ENCODE measurements at regions not wholly inside any gene's neighbourhood (a gene's known extent, or its start where the extent isn't known, plus 50 kb on each side); places are given as distances from the start of the nearest gene placed in this dataset.

- ATAC-seq (peak; percentile 56; the same call in 1 of the 2 replicates), DNase-seq (ENCODE audit: low read depth, low spot score) (no peak)
- no peaks in the 10 kb centered on the region for H3K4me1 ChIP-seq (ENCODE audit: control insufficient read depth, insufficient read depth, low read length)
- H3K27me3 ChIP-seq (ENCODE audit: control insufficient read depth, insufficient read depth, low read length) = no peaks in the 10 kb centered on the region
- in situ Hi-C loops (cut with HindIII; ENCODE audit: low pct_unique_long_range_greater_than_20kb, low sequenced_read_pairs) = no loop called here
- no peak overlapping the region for H3K27ac ChIP-seq (ENCODE audit: low read length)
- intact Hi-C loops (cut with micrococcal nuclease; ENCODE audit: unreplicated experiment) = no loop called here
- no TSS peak for BruUV-seq (replicated peaks)
- ChIA-PET POLR2A (no interaction called here), CTCF (no interaction called here)
- H3K4me3 ChIP-seq (ENCODE audit: low read depth in 2 of 2, low read length in 2 of 2) = 0 out of 4 replicates have a peak overlapping the region, but pooled peaks of 1 of the 2 experiments have one; percentile 1
- no peak for TF ChIP-seq REST (IDR thresholded peaks at IDR 0.05; ENCODE audit: insufficient read depth in 1 of 2, low read depth in 2 of 2, low read length in 1 of 2)
- TF ChIP-seq SIN3A (IDR thresholded peaks at IDR 0.05; ENCODE audit: borderline replicate concordance, insufficient read depth, low read depth, low read length) = no peak
- TF ChIP-seq CTCF (IDR thresholded peaks at IDR 0.05) = no peak
- TF ChIP-seq TCF7L2 (IDR thresholded peaks at IDR 0.05; ENCODE audit: low read depth, low read length) = no peak
- no peak for TF ChIP-seq POLR2AphosphoS5 (IDR thresholded peaks at IDR 0.05; ENCODE audit: low read depth, low read length)
- no peaks in the 10 kb centered on the region for H3K36me3 ChIP-seq (ENCODE audit: control insufficient read depth, insufficient read depth, low read length)
- no peaks in the 10 kb centered on the region for H3K9me3 ChIP-seq (ENCODE audit: control insufficient read depth, insufficient read depth, low read depth, low read length)
Measured at GRCh38 chr11:80967649-80968048, 1526.8 kb upstream of the TENM4 start.

GRCh38 chr11:80960381-80961029, 1519.7 kb upstream of the TENM4 start:
- TF ChIP-seq TCF7L2 (IDR thresholded peaks at IDR 0.05; ENCODE audit: low read depth, low read length) = no peak
- no peak for TF ChIP-seq SIN3A (IDR thresholded peaks at IDR 0.05; ENCODE audit: borderline replicate concordance, insufficient read depth, low read depth, low read length)
- no peak for TF ChIP-seq POLR2AphosphoS5 (IDR thresholded peaks at IDR 0.05; ENCODE audit: low read depth, low read length)
- ChIA-PET CTCF (no interaction called here), POLR2A (no interaction called here)
- DNase-seq (ENCODE audit: low read depth, low spot score) (no peak), ATAC-seq (no peak)
- no peak overlapping the region for H3K27ac ChIP-seq (ENCODE audit: low read length)
- no peaks in the 10 kb centered on the region for H3K4me1 ChIP-seq (ENCODE audit: control insufficient read depth, insufficient read depth, low read length)
- H3K27me3 ChIP-seq (ENCODE audit: control insufficient read depth, insufficient read depth, low read length) = no peaks in the 10 kb centered on the region
- no peaks in the 10 kb centered on the region for H3K36me3 ChIP-seq (ENCODE audit: control insufficient read depth, insufficient read depth, low read length)
- no peak overlapping the region for H3K4me3 ChIP-seq (ENCODE audit: low read depth in 2 of 2, low read length in 2 of 2)
- no TSS peak for BruUV-seq (replicated peaks)
- no peaks in the 10 kb centered on the region for H3K9me3 ChIP-seq (ENCODE audit: control insufficient read depth, insufficient read depth, low read depth, low read length)
- intact Hi-C loops (cut with micrococcal nuclease; ENCODE audit: unreplicated experiment) = no loop called here
- in situ Hi-C loops (cut with HindIII; ENCODE audit: low pct_unique_long_range_greater_than_20kb, low sequenced_read_pairs) = no loop called here

DNA sequence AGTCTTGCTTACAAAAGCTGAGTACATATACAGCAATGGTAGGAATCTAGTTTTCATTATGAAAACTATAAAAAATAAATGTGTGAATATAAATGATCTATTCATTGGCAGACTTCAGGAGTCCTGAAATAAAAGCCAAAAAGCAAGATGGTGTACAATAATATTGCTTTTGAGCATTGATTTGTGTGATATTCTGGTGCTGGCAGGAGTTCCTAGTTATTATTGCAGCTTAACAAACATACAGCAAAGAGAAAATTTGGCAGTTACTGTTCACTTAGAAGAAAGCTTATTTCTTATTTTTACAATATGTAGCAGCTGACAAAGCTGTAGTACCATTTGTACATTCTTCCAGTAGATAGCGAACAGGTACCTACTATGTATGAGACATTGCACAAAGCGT, 1518.9 kb upstream of the TENM4 start:
- TF ChIP-seq SIN3A (IDR thresholded peaks at IDR 0.05; ENCODE audit: borderline replicate concordance, insufficient read depth, low read depth, low read length) (no peak), POLR2AphosphoS5 (IDR thresholded peaks at IDR 0.05; ENCODE audit: low read depth, low read length) (no peak), TCF7L2 (IDR thresholded peaks at IDR 0.05; ENCODE audit: low read depth, low read length) (no peak), CTCF (IDR thresholded peaks at IDR 0.05) (no peak), REST (IDR thresholded peaks at IDR 0.05; ENCODE audit: insufficient read depth in 1 of 2, low read depth in 2 of 2, low read length in 1 of 2) (no peak)
- intact Hi-C loops (cut with micrococcal nuclease; ENCODE audit: unreplicated experiment) = no loop called here
- no peak overlapping the region for H3K4me3 ChIP-seq (ENCODE audit: low read depth in 2 of 2, low read length in 2 of 2)
- in situ Hi-C loops (cut with HindIII; ENCODE audit: low pct_unique_long_range_greater_than_20kb, low sequenced_read_pairs) = no loop called here
- DNase-seq (ENCODE audit: low read depth, low spot score) = no peak
- no peak for ATAC-seq
- no peak overlapping the region for H3K27ac ChIP-seq (ENCODE audit: low read length)
- ChIA-PET CTCF (no interaction called here), POLR2A (no interaction called here)
- no TSS peak for BruUV-seq (replicated peaks)
- H3K4me1 ChIP-seq (ENCODE audit: control insufficient read depth, insufficient read depth, low read length) = no peaks in the 10 kb centered on the region
- H3K9me3 ChIP-seq (ENCODE audit: control insufficient read depth, insufficient read depth, low read depth, low read length) = no peaks in the 10 kb centered on the region
- no peaks in the 10 kb centered on the region for H3K36me3 ChIP-seq (ENCODE audit: control insufficient read depth, insufficient read depth, low read length)
- no peaks in the 10 kb centered on the region for H3K27me3 ChIP-seq (ENCODE audit: control insufficient read depth, insufficient read depth, low read length)

All from Panc1 (cell line).